ENCODE measurements at regions not wholly inside any gene's neighbourhood (a gene's known extent, or its start where the extent isn't known, plus 50 kb on each side); places are given as distances from the start of the nearest gene placed in this dataset.
"Not testable (repeated sequence)": the region's sequence is repeated elsewhere in the genome, so short reads cannot be mapped to it uniquely, and the experiment has no call there.

- Mint-ChIP-seq H3K27ac (no peak overlapping the region), H3K9me3 (peaks cover 3% of the 10 kb centered on the region), H3K27me3 (ENCODE audit: low read depth) (no peaks in the 10 kb centered on the region), H3K4me3 (no peak overlapping the region), H3K4me1 (ENCODE audit: low read depth) (no peaks in the 10 kb centered on the region), H3K36me3 (ENCODE audit: low read depth) (no peaks in the 10 kb centered on the region)
- CTCF ChIA-PET = no interaction called here
- no peak for DNase-seq
- intact Hi-C loops (cut with micrococcal nuclease) = no loop called here
Measured at GRCh38 chr10:7053195-7053594, 357.6 kb downstream of the SFMBT2 start.

GRCh38 chr10:7050024-7050423, 360.8 kb downstream of the SFMBT2 start:
- H3K9me3 Mint-ChIP-seq; H3K36me3 Mint-ChIP-seq (ENCODE audit: low read depth); CTCF ChIA-PET; intact Hi-C loops (cut with micrococcal nuclease); H3K4me1 Mint-ChIP-seq (ENCODE audit: low read depth); H3K27me3 Mint-ChIP-seq (ENCODE audit: low read depth); H3K27ac Mint-ChIP-seq; H3K4me3 Mint-ChIP-seq; DNase-seq: not testable (repeated sequence)

GRCh38 chr10:7048061-7048460, 362.8 kb downstream of the SFMBT2 start:
- Mint-ChIP-seq H3K4me3 (no peak overlapping the region), H3K4me1 (ENCODE audit: low read depth) (peaks cover 3% of the 10 kb centered on the region), H3K9me3 (peaks cover 3% of the 10 kb centered on the region), H3K36me3 (ENCODE audit: low read depth) (no peaks in the 10 kb centered on the region), H3K27ac (no peak overlapping the region), H3K27me3 (ENCODE audit: low read depth) (no peaks in the 10 kb centered on the region)
- CTCF ChIA-PET = no interaction called here
- no peak for DNase-seq
- intact Hi-C loops (cut with micrococcal nuclease) = no loop called here

GRCh38 chr10:7046615-7047014, 364.2 kb downstream of the SFMBT2 start:
- H3K36me3 Mint-ChIP-seq (ENCODE audit: low read depth) = no peaks in the 10 kb centered on the region
- no peak overlapping the region for H3K27ac Mint-ChIP-seq
- intact Hi-C loops (cut with micrococcal nuclease) = no loop called here
- peaks cover 3% of the 10 kb centered on the region for H3K4me1 Mint-ChIP-seq (ENCODE audit: low read depth)
- DNase-seq = no peak
- H3K4me3 Mint-ChIP-seq = no peak overlapping the region
- CTCF ChIA-PET = interaction anchor here (0.9 kb wide), 1 partner anchor 126 kb away, joined by 4 read pairs; no protein-coding TSS in a partner anchor
- no peaks in the 10 kb centered on the region for H3K27me3 Mint-ChIP-seq (ENCODE audit: low read depth)
- H3K9me3 Mint-ChIP-seq = peaks cover 3% of the 10 kb centered on the region

- no peak overlapping the region for H3K27ac Mint-ChIP-seq
- peaks cover 3% of the 10 kb centered on the region for H3K9me3 Mint-ChIP-seq
- H3K36me3 Mint-ChIP-seq (ENCODE audit: low read depth) = no peaks in the 10 kb centered on the region
- H3K4me1 Mint-ChIP-seq (ENCODE audit: low read depth) = peaks cover 3% of the 10 kb centered on the region
- CTCF ChIA-PET = interaction anchor here (0.9 kb wide), 1 partner anchor 126 kb away, joined by 4 read pairs; no protein-coding TSS in a partner anchor
- intact Hi-C loops (cut with micrococcal nuclease) = no loop called here
- H3K27me3 Mint-ChIP-seq (ENCODE audit: low read depth) = no peaks in the 10 kb centered on the region
- H3K4me3 Mint-ChIP-seq = no peak overlapping the region
- no peak for DNase-seq
Measured at GRCh38 chr10:7045891-7046599, 364.8 kb downstream of the SFMBT2 start.

GRCh38 chr10:7043055-7043653, 367.7 kb downstream of the SFMBT2 start:
- Mint-ChIP-seq H3K27ac (no peak overlapping the region), H3K4me1 (ENCODE audit: low read depth) (peaks cover 8% of the 10 kb centered on the region), H3K36me3 (ENCODE audit: low read depth) (no peaks in the 10 kb centered on the region), H3K9me3 (no peaks in the 10 kb centered on the region), H3K4me3 (no peak overlapping the region), H3K27me3 (ENCODE audit: low read depth) (no peaks in the 10 kb centered on the region)
- intact Hi-C loops (cut with micrococcal nuclease) = no loop called here
- CTCF ChIA-PET = interaction anchor here (0.6 kb wide), 1 partner anchor 851 kb away, joined by 4 read pairs; no protein-coding TSS in a partner anchor
- DNase-seq = no peak

GRCh38 chr10:7042419-7043054, 368.3 kb downstream of the SFMBT2 start:
- Mint-ChIP-seq H3K4me1 (ENCODE audit: low read depth) (peaks cover 12% of the 10 kb centered on the region), H3K4me3 (no peak overlapping the region), H3K9me3 (no peaks in the 10 kb centered on the region), H3K27me3 (ENCODE audit: low read depth) (no peaks in the 10 kb centered on the region), H3K36me3 (ENCODE audit: low read depth) (no peaks in the 10 kb centered on the region), H3K27ac (no peak overlapping the region)
- CTCF ChIA-PET = interaction anchor here (0.6 kb wide), 1 partner anchor 851 kb away, joined by 4 read pairs; no protein-coding TSS in a partner anchor
- intact Hi-C loops (cut with micrococcal nuclease) = no loop called here
- DNase-seq = no peak

GRCh38 chr10:7042000-7042399, 368.8 kb downstream of the SFMBT2 start:
- DNase-seq = no peak
- H3K36me3 Mint-ChIP-seq (ENCODE audit: low read depth) = no peaks in the 10 kb centered on the region
- peaks cover 12% of the 10 kb centered on the region for H3K4me1 Mint-ChIP-seq (ENCODE audit: low read depth)
- no peaks in the 10 kb centered on the region for H3K9me3 Mint-ChIP-seq
- CTCF ChIA-PET = no interaction called here
- no peaks in the 10 kb centered on the region for H3K27me3 Mint-ChIP-seq (ENCODE audit: low read depth)
- intact Hi-C loops (cut with micrococcal nuclease) = no loop called here
- no peak overlapping the region for H3K27ac Mint-ChIP-seq
- H3K4me3 Mint-ChIP-seq = no peak overlapping the region

- CTCF ChIA-PET = no interaction called here
- Mint-ChIP-seq H3K27me3 (ENCODE audit: low read depth) (no peaks in the 10 kb centered on the region), H3K27ac (no peak overlapping the region), H3K4me3 (no peak overlapping the region), H3K4me1 (ENCODE audit: low read depth) (peaks cover 12% of the 10 kb centered on the region), H3K9me3 (no peaks in the 10 kb centered on the region), H3K36me3 (ENCODE audit: low read depth) (no peaks in the 10 kb centered on the region)
- intact Hi-C loops (cut with micrococcal nuclease) = no loop called here
- no peak for DNase-seq
Measured at GRCh38 chr10:7040681-7041080, 370.2 kb downstream of the SFMBT2 start.

- H3K4me3 Mint-ChIP-seq = no peak overlapping the region
- no peak overlapping the region for H3K27ac Mint-ChIP-seq
- H3K27me3 Mint-ChIP-seq (ENCODE audit: low read depth) = no peaks in the 10 kb centered on the region
- no peak for DNase-seq
- no peaks in the 10 kb centered on the region for H3K36me3 Mint-ChIP-seq (ENCODE audit: low read depth)
- intact Hi-C loops (cut with micrococcal nuclease) = loop anchor here (5.0 kb wide), 1 partner anchor 113 kb away; no protein-coding TSS in a partner anchor
- CTCF ChIA-PET = no interaction called here
- H3K9me3 Mint-ChIP-seq = peaks cover 2% of the 10 kb centered on the region
- peaks cover 19% of the 10 kb centered on the region for H3K4me1 Mint-ChIP-seq (ENCODE audit: low read depth)
Measured at GRCh38 chr10:7039859-7040258, 371.0 kb downstream of the SFMBT2 start.

- no peaks in the 10 kb centered on the region for H3K27me3 Mint-ChIP-seq (ENCODE audit: low read depth)
- intact Hi-C loops (cut with micrococcal nuclease) = loop anchor here (5.0 kb wide), 1 partner anchor 111 kb away; no protein-coding TSS in a partner anchor
- no peak for DNase-seq
- CTCF ChIA-PET = interaction anchor here (0.8 kb wide), 1 partner anchor 368 kb away, joined by 3 read pairs; no protein-coding TSS in a partner anchor
- H3K4me3 Mint-ChIP-seq = no peak overlapping the region
- no peaks in the 10 kb centered on the region for H3K36me3 Mint-ChIP-seq (ENCODE audit: low read depth)
- H3K4me1 Mint-ChIP-seq (ENCODE audit: low read depth) = peaks cover 27% of the 10 kb centered on the region
- H3K27ac Mint-ChIP-seq = no peak overlapping the region
- peaks cover 3% of the 10 kb centered on the region for H3K9me3 Mint-ChIP-seq
Measured at GRCh38 chr10:7038416-7038815, 372.4 kb downstream of the SFMBT2 start.

GRCh38 chr10:7037434-7037833, 373.4 kb downstream of the SFMBT2 start:
- H3K36me3 Mint-ChIP-seq (ENCODE audit: low read depth); H3K27ac Mint-ChIP-seq; H3K4me3 Mint-ChIP-seq; H3K9me3 Mint-ChIP-seq; H3K27me3 Mint-ChIP-seq (ENCODE audit: low read depth); DNase-seq; CTCF ChIA-PET: not testable (repeated sequence)
- intact Hi-C loops (cut with micrococcal nuclease) = loop anchor here (5.0 kb wide), 1 partner anchor 110 kb away; no protein-coding TSS in a partner anchor
- H3K4me1 Mint-ChIP-seq (ENCODE audit: low read depth) = peaks cover 27% of the 10 kb centered on the region

Measured in activated naive CD4-positive, alpha-beta T cell treated with anti-CD3 and anti-CD28 coated beads for 36 hours (primary cell).